ENCODE measurements at regions not wholly inside any gene's neighbourhood (a gene's known extent, or its start where the extent isn't known, plus 50 kb on each side); places are given as distances from the start of the nearest gene placed in this dataset.
A peak's percentile ranks its signal among the peaks of the same experiment; 100 is the strongest.
"Not testable (repeated sequence)": the region's sequence is repeated elsewhere in the genome, so short reads cannot be mapped to it uniquely, and the experiment has no call there.

DNA sequence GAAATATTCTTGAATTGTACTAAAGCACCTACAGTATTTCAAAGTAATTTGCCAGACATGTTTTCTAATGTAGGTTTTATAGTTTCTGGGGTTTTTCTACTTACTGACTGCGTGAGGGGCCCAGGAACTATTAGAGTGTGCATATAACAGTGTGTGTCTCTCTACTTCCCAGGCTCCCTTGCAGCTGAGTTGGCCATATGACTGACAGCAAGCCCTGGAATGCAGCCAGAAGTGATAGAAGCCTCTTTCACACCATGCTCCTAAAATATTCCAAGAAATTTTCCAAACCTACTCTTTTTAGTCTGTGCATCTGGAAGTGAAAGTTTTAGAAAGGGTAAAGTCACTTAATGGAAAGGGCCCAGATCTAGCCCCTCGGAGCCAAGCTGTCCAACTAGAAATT lies 96.7 kb upstream of the SLC7A11 start:
- H3K36me3 ChIP-seq (ENCODE audit: control insufficient read depth in 4 of 4, insufficient read depth in 4 of 4, low read length in 4 of 4), result no peaks in the 10 kb centered on the region
- TF ChIP-seq, protein P1, sequence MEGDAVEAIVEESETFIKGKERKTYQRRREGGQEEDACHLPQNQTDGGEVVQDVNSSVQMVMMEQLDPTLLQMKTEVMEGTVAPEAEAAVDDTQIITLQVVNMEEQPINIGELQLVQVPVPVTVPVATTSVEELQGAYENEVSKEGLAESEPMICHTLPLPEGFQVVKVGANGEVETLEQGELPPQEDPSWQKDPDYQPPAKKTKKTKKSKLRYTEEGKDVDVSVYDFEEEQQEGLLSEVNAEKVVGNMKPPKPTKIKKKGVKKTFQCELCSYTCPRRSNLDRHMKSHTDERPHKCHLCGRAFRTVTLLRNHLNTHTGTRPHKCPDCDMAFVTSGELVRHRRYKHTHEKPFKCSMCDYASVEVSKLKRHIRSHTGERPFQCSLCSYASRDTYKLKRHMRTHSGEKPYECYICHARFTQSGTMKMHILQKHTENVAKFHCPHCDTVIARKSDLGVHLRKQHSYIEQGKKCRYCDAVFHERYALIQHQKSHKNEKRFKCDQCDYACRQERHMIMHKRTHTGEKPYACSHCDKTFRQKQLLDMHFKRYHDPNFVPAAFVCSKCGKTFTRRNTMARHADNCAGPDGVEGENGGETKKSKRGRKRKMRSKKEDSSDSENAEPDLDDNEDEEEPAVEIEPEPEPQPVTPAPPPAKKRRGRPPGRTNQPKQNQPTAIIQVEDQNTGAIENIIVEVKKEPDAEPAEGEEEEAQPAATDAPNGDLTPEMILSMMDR (IDR thresholded peaks at IDR 0.05; ENCODE audit: control extremely low read depth, extremely low read depth), result no peak
- H3K4me3 ChIP-seq, result no peak overlapping the region
- no peak overlapping the region for H3K9ac ChIP-seq (ENCODE audit: insufficient read depth in 1 of 2, low read length in 2 of 2)
- ATAC-seq (ENCODE audit: insufficient read depth, low FRiP score), result no peak
- H3K4me1 ChIP-seq (ENCODE audit: control insufficient read depth in 5 of 5, insufficient read depth in 5 of 5, low read length in 5 of 5), result no peaks in the 10 kb centered on the region
- no peak overlapping the region for H3K27ac ChIP-seq (ENCODE audit: low read depth in 1 of 2, low read length in 1 of 2)
- no peaks in the 10 kb centered on the region for H3K27me3 ChIP-seq (ENCODE audit: control insufficient read depth in 3 of 3, insufficient read depth in 3 of 3, low read length in 2 of 3)
- H3K9me3 ChIP-seq (ENCODE audit: control insufficient read depth in 4 of 4, insufficient read depth in 3 of 4, low read length in 3 of 4), result no peaks in the 10 kb centered on the region
- WGBS, 2 donors, result 74 to 99% methylated on average over 2 of the region's 2 CpGs
- no peak for DNase-seq

DNA sequence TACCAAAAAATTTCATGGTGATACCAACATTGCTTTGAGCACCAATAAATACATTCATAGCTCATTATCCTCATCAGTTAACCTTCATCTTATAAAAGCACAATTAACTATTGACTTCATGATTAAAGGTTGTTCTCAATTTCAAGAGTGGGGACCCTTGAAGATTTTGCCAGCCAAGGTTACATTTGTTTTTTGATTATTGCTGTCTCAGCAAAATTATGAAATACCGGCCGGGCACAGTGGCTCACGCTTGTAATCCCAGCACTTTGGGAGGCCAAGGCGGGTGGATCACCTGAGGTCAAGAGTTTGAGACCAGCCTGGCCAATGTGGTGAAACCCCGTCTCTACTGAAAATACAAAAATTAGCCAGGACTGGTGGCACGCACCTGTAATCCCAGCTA lies 96.1 kb upstream of the SLC7A11 start:
- 89 to 97% methylated on average over 6 of the region's 6 CpGs for WGBS, 2 donors
- not testable (repeated sequence) for H3K4me1 ChIP-seq (ENCODE audit: control insufficient read depth in 5 of 5, insufficient read depth in 5 of 5, low read length in 5 of 5)

DNA sequence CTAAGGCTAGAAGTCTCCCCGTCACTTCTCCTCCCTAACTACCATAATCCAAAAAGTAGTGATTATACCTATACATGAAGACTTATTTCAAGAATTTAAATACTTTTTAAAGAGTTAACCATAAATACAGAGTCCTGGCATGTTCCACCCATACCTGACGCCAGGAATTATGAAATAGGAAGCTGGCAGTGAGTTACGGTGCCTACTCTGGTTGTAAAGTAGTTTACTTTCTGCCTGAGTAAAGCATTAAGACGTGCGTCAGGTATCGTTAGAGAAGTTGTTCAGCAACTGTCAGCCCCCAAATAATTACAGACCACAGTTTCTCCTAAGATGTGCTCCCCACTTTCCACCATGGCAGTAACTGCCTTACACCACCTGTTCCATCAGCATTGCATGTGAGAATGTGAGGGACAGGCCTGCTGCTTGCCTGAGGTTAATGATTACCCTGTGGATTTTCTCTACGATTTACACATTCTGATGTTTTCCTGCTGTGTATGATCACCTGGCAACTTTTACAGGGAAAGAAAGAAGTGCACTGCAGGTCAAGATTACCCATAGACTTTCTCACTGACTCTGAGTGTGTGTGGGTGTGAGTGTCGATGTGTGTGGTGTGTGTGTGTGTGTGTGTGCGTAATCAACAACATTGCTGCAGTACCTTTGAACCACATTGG lies 92.3 kb upstream of the SLC7A11 start:
- peaks cover 0 to 2% (median 0%) of the 10 kb centered on the region in 5 donors for H3K4me1 ChIP-seq (ENCODE audit: control insufficient read depth in 5 of 5, insufficient read depth in 5 of 5, low read length in 5 of 5)
- no peak overlapping the region for H3K4me3 ChIP-seq
- TF ChIP-seq, protein P1 (IDR thresholded peaks at IDR 0.05; ENCODE audit: control extremely low read depth, extremely low read depth), result no peak
- no peaks in the 10 kb centered on the region for H3K9me3 ChIP-seq (ENCODE audit: control insufficient read depth in 4 of 4, insufficient read depth in 3 of 4, low read length in 3 of 4)
- no peaks in the 10 kb centered on the region for H3K36me3 ChIP-seq (ENCODE audit: control insufficient read depth in 4 of 4, insufficient read depth in 4 of 4, low read length in 4 of 4)
- H3K9ac ChIP-seq (ENCODE audit: insufficient read depth in 1 of 2, low read length in 2 of 2), result no peak overlapping the region
- H3K27me3 ChIP-seq (ENCODE audit: control insufficient read depth in 3 of 3, insufficient read depth in 3 of 3, low read length in 2 of 3), result no peaks in the 10 kb centered on the region
- peak overlapping the region in 1 of 2 donors; percentile 76 for H3K27ac ChIP-seq (ENCODE audit: low read depth in 1 of 2, low read length in 1 of 2)
- DNase-seq (peak; percentile 24 to 61 (median 34)), ATAC-seq (ENCODE audit: insufficient read depth, low FRiP score) (peak; percentile 73)
- 68 to 83% methylated on average over 9 of the region's 9 CpGs for WGBS, 2 donors

More for the DNA sequence above, 96.1 kb upstream of the SLC7A11 start:
- not testable (repeated sequence) for H3K9me3 ChIP-seq (ENCODE audit: control insufficient read depth in 4 of 4, insufficient read depth in 3 of 4, low read length in 3 of 4); H3K4me3 ChIP-seq; H3K27ac ChIP-seq (ENCODE audit: low read depth in 1 of 2, low read length in 1 of 2); H3K27me3 ChIP-seq (ENCODE audit: control insufficient read depth in 3 of 3, insufficient read depth in 3 of 3, low read length in 2 of 3); H3K36me3 ChIP-seq (ENCODE audit: control insufficient read depth in 4 of 4, insufficient read depth in 4 of 4, low read length in 4 of 4); H3K9ac ChIP-seq (ENCODE audit: insufficient read depth in 1 of 2, low read length in 2 of 2); ATAC-seq (ENCODE audit: insufficient read depth, low FRiP score); DNase-seq

DNA sequence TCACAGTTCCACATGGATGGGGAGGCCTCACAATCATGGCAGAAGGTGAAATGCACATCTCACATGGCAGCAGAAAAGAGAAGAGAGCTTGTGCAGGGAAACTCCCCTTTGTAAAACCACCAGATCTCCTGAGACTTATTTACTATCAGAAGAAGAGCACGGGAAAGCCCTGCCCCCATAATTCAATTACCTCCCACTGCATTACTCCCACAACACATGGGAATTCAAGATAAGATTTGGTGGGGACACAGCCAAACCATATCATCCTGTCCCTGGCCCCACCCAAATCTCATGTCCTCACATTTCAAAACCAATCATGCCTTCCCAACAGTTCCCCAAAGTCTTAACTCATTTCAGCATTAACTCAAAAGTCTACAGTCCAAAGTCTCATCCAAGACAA lies 90.3 kb upstream of the SLC7A11 start:
- not testable (repeated sequence) for H3K4me1 ChIP-seq (ENCODE audit: control insufficient read depth in 5 of 5, insufficient read depth in 5 of 5, low read length in 5 of 5); H3K9me3 ChIP-seq (ENCODE audit: control insufficient read depth in 4 of 4, insufficient read depth in 3 of 4, low read length in 3 of 4); H3K9ac ChIP-seq (ENCODE audit: insufficient read depth in 1 of 2, low read length in 2 of 2); H3K36me3 ChIP-seq (ENCODE audit: control insufficient read depth in 4 of 4, insufficient read depth in 4 of 4, low read length in 4 of 4); H3K27me3 ChIP-seq (ENCODE audit: control insufficient read depth in 3 of 3, insufficient read depth in 3 of 3, low read length in 2 of 3); DNase-seq; H3K4me3 ChIP-seq; H3K27ac ChIP-seq (ENCODE audit: low read depth in 1 of 2, low read length in 1 of 2); ATAC-seq (ENCODE audit: insufficient read depth, low FRiP score)
- WGBS, 2 donors, result 88 to 90% methylated on average over 1 of the region's 1 CpG
